Bone marrow (tissue), 2 donors: ENCODE measurements at regions not wholly inside any gene's neighbourhood (a gene's known extent, or its start where the extent isn't known, plus 50 kb on each side); places are given as distances from the start of the nearest gene placed in this dataset.
A peak's percentile ranks its signal among the peaks of the same experiment; 100 is the strongest.
"Not testable (repeated sequence)": the region's sequence is repeated elsewhere in the genome, so short reads cannot be mapped to it uniquely, and the experiment has no call there.

Experiments
- DNase-seq, 2 donors: peaks; one replicate each; lab custom pipeline; 2025; lab: John Stamatoyannopoulos, UW

- no peak for DNase-seq
Observed at GRCh38 chr6:170148709-170149470, 142.0 kb downstream of the DLL1 start.

- DNase-seq: peak in 1 of 2 donors; percentile 87
Observed at GRCh38 chr6:170147832-170148708, 142.8 kb downstream of the DLL1 start.

DNA sequence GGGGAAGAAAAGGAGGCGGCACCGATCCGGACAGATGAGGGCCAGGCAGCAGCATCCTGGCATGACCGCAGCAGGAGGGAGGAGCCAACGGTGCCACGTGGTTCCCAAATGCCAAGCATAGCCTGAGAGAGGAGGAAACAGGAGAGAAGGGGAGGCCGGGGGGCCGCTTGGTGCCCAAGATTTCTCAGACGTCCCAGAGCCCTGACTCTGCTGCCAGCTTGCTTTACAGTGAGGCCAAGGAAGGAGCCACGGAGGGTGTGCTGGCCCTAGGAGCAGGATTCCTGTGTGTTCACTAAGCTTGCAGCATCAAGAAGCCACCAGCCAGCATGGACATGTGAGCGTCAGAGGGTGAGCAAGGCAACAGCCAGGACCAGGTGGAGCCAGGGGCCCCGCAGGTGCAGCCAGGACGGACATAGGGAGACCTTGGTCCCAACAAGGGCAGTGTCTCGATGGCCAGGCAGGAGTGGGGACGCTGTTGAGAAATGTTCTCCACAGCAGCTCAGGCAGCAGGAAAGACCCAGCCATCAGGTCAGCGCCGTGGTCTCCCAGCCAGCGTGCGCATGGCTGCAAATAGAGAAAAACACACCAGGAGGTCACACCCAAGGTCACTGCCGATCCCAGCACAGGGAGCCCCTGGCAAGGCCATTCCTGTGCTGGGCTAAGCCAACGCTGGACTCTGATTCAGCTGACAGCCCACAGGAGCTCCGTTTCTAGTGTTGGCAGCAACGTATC, 143.7 kb downstream of the DLL1 start:
- no peak for DNase-seq

DNA sequence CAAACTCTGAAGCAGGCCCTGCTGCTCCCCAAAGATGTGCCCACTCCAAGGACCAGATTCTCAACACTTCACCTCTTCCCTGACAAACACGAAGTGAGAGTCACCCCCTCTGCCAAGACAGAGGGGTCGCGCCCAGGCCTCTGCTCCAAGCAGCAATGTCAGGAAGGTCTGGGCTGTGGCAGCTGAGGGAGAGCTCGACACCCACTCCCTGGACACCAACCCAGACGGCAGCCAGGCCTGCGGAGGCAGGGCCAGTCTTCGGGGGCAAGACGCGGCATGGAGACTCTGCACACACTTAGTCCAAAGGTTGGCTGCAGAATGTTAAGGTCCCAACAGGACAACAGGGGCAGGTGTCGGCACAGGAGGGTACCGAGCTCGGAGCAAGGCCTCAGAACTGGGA, 144.2 kb downstream of the DLL1 start:
- no peak for DNase-seq

GRCh38 chr6:170146131-170146530, 144.7 kb downstream of the DLL1 start:
- DNase-seq: not testable (repeated sequence)

- DNase-seq: not testable (repeated sequence)
Observed at GRCh38 chr6:170145716-170146115, 145.2 kb downstream of the DLL1 start.

DNA sequence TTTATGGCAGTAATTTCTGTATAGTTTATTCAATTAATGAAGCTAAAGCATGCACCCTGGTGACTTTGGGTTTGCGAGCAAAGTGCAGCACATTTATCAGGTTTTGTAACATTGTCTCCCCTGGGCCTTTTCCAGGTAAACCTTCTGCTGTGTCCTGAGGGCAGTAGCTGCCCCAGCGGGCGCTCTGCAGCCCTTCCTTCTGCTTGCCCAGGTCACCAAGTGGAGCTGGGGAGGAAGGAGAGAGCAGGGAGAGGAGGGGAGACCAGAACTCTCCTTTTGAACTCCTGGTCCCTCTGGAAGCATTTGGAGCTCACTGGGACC, 145.6 kb downstream of the DLL1 start:
- no peak for DNase-seq

DNA sequence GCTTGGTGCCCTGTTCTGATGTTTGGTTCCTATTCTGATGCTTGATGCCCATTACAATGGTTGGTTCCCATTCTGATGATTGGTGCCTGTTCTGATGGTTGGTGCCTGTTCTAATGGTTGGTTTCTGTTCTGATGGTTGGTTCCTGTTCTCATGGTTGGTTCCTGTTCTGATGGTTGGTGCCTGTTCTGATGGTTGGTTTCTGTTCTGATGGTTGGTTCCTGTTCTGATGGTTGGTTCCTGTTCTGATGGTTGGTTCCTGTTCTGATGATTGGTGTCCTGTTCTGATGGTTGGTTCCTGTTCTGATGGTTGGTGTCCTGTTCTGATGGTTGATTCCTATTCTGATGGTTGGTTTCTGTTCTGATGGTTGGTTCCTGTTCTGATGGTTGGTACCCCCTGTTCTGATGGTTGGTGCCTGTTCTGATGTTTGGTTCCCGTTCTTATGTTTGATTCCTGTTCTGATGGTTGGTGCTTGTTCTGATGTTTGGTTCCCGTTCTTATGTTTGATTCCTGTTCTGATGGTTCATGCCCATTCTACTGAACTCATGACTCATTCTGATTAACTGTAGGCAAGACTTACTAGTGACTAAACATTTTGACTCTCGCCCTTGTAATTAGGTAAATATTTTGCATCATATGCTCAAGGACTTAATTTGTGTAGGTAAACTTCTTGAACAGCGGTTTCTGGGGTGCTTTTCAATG, 146.2 kb downstream of the DLL1 start:
- DNase-seq: peak in 1 of 2 donors; percentile 41

DNA sequence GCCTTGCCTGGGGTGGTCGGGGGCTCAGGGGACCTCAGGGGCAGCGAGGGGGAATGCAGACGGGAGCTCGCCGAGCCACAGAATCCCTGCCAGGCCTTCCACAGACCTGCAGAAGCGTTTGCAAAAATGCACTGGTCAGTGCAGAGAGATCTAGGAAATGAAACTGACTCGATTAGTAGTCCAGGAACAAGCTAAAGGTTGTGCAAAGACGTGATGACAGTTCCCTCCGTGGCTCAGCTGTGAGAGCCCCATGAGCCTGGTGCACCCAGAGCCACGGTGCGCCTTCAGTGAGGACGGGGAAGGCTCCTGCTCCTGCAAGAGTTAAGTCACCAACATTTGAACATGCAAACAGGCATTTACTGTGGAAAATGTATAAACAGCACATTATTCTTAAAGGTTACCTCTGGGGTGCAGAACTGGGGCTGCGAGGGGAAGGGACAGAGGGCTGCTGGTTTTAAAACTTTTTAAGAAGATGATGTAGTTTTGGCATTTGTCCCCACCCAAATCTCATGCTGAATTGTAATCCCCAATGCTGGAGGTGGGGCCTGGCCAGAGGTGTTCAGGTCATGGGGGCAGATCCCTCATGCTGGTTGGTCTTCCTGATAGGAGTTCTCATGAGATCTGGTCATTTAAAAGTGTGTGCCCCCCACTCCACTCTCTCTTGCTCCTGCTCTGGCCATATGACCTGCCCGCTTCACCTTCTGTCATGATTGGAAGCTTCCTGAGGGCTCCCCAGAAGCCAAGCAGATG, 147.3 kb downstream of the DLL1 start:
- no peak for DNase-seq

DNA sequence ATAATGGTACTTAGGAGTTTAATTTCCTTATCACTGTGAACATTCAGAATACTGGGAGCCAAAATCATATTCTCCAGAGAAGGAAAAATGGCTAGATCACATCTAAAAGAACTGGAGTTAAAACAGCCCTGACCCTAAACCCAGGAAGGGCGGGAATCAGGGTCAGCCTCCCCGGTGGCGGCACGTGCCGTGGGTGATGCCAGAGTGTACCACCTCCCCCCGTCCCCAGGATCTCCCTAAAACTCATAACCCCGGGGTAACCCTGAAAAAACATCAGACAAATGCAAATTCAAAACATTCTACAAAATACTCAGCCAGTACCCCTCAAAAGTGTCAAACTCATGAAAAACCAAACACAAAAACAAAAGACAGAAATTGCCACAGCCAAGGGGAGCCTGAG, 148.3 kb downstream of the DLL1 start:
- no peak for DNase-seq

DNA sequence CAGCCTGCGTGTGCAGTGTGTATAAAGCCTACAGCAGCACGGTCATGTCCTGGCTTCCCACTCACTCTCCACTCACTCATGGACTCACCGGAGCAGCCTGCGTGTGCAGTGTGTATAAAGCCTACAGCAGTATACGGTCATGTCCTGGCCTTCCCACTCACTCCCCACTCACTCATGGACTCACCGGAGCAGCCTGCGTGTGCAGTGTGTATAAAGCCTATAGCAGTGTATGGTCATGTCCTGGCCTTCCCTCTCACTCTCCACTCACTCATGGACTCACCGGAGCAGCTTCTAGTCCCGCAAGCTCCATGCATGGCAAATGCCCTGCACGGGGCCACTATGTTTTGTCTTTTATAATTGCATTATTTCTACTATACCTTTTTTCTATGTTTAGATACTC, 149.8 kb downstream of the DLL1 start:
- DNase-seq: not testable (repeated sequence)

GRCh38 chr6:170140129-170140528, 150.7 kb downstream of the DLL1 start:
- DNase-seq: no peak

GRCh38 chr6:170139531-170139930, 151.3 kb downstream of the DLL1 start:
- no peak for DNase-seq

GRCh38 chr6:170139046-170139445, 151.8 kb downstream of the DLL1 start:
- not testable (repeated sequence) for DNase-seq

DNA sequence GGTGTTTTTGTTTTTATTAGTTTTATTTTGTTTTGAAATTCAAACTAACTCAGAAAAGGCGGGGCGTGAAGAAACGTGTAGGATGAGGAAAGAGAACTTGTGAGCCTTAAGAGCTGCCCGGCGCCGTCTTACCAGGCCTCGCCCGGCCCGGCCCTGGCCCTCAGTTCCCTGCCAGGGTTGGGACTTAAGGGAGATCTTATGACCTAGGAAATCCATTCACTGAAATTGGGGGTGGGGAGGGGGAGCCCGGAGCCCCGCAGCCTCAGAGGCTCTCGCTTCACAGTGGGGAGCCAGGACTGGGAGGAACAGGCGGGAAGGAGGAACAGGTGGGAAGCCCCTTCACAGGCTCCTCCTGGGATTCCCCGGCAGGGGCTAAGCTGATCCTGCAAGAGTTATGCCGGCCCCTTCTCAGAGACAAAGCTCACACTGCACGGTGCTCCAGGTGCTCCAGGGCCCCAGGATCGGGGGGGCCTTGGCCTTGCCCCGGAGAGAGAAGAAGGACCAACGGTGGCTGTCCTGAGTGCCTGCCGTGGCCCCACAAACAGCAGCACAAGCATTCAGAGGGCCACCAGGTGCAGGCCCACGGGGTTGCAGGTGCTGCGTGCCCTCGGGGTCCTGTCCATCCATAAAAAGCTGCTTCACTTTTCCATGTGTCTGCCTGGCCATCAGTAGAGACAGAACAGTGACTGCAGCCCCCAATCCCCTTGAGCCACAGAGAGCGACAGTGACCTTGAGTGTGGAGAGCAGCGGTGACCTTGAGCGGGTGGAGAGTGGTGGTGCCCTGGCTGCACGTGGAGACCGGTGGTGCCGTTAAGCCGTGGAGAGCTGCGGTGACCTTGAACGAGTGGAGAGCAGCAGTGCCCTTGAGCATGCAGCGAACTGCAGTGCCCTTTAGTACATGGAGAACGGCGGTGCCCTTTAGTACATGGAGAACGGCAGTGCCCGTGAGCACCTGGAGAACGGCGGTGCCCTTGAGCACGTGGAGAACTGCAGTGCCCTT, 152.7 kb downstream of the DLL1 start:
- DNase-seq: no peak

DNA sequence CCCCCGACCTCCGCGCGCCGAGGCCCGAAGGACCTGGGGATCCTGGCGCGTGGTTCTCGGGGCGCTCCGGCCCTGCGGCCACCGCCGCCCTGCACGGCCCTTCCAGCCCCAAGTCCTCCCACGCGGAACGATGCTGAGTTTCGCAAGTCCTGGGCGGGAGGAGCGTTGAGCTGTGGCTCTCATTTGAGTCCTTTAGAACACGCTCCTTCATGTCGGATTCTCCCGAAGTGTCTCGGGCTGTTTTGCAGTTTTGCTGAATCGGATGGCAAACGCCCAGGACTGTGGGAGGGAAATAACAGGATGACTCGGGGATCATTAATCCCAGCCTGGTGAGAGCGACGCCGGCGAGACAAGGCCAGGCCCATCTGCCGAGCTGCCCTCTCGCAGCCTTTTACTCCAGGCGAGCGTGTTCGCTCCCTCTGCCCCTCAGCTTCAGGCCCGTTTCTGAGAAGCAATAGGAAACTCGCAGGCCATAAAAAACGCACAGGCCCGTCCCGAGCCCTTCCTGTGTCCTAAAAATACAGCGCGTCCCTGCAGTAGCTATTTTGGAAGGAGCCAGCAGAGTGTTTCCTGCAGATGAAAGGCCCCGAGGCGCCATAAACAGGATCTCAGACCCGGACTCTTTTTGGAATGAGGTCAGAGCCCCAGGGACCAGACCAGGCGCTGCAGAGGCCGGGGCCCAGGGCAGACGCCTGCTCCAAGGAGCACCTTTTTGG, 153.5 kb downstream of the DLL1 start:
- no peak for DNase-seq

GRCh38 chr6:170136541-170137175, 154.2 kb downstream of the DLL1 start:
- no peak for DNase-seq

- no peak for DNase-seq
Observed at GRCh38 chr6:170135821-170136471, 154.9 kb downstream of the DLL1 start.
